Loucy (cell line): ENCODE measurements at regions not wholly inside any gene's neighbourhood (a gene's known extent, or its start where the extent isn't known, plus 50 kb on each side); places are given as distances from the start of the nearest gene placed in this dataset.

ENCODE experiments used
- H2AFZ ChIP-seq: fragments of 200-600 bp; sonication (generic); 2 replicates; pipeline ENCODE4 v1.6.0; 2016; ENCODE audit warnings: antibody characterized with exemption, mild to moderate bottlenecking, low read length, moderate library complexity
- H3F3A ChIP-seq: fragments of 200-600 bp; 2 replicates; pipeline ENCODE4 v1.6.0; 2016; ENCODE audit warnings: antibody characterized with exemption, low read depth, mild to moderate bottlenecking
- H3K27me3 ChIP-seq: fragments of 200-600 bp; sonication (generic); 2 replicates; pipeline ENCODE4 v1.6.1; 2014; ENCODE audit warnings: low read length, mild to moderate bottlenecking; ENCODE audit not compliant: insufficient read depth, poor library complexity, severe bottlenecking
- H3K36me3 ChIP-seq: fragments of 200-600 bp; sonication (generic); 2 replicates; pipeline ENCODE4 v1.6.1; 2016; ENCODE audit warnings: low read length; ENCODE audit not compliant: insufficient read depth
- H3K4me1 ChIP-seq: fragments of 200-600 bp; sonication (generic); 2 replicates; pipeline ENCODE4 v1.5.1; 2014; ENCODE audit warnings: low read length, mild to moderate bottlenecking; ENCODE audit not compliant: insufficient read depth, poor library complexity, severe bottlenecking
- H3K4me2 ChIP-seq: fragments of 200-600 bp; sonication (generic); 2 replicates; pipeline ENCODE4 v1.6.0; 2014; ENCODE audit warnings: antibody characterized with exemption, low read length, low read depth, mild to moderate bottlenecking; ENCODE audit not compliant: poor library complexity, severe bottlenecking
- H3K4me3 ChIP-seq: fragments of 200-600 bp; sonication (generic); 2 replicates; pipeline ENCODE4 v1.5.1; 2014; ENCODE audit warnings: low read length, mild to moderate bottlenecking, mixed read lengths; ENCODE audit not compliant: poor library complexity, severe bottlenecking
- H3K79me2 ChIP-seq: fragments of 200-600 bp; sonication (generic); 2 replicates; pipeline ENCODE4 v1.6.1; 2014; ENCODE audit warnings: low read length; ENCODE audit not compliant: insufficient read depth
- H3K9ac ChIP-seq: fragments of 200-600 bp; sonication (generic); 2 replicates; pipeline ENCODE4 v1.6.0; 2014; ENCODE audit warnings: mild to moderate bottlenecking, low read depth, low read length, moderate library complexity; ENCODE audit not compliant: poor library complexity, severe bottlenecking
- H3K9me2 ChIP-seq: fragments of 200-600 bp; sonication (generic); replicated peaks from 2 replicates; pipeline ENCODE4 v1.6.1; 2016; ENCODE audit warnings: low read depth, low read length, mixed read lengths
- H3K9me3 ChIP-seq: fragments of 200-600 bp; sonication (generic); 2 replicates; pipeline ENCODE4 v1.6.1; 2014; ENCODE audit warnings: mild to moderate bottlenecking, antibody characterized with exemption, low read length, low read depth; ENCODE audit not compliant: insufficient read depth
- H4K20me1 ChIP-seq: fragments of 200-600 bp; sonication (generic); 2 replicates; pipeline ENCODE4 v1.6.0; 2014; ENCODE audit warnings: antibody characterized with exemption, low read length, mild to moderate bottlenecking; ENCODE audit not compliant: insufficient read depth, poor library complexity, severe bottlenecking
- EZH2phosphoT487 ChIP-seq: fragments of 200-600 bp; IDR thresholded peaks from 2 replicates; pipeline ENCODE4 v1.6.1; 2018; ENCODE audit warnings: antibody characterized with exemption, mild to moderate bottlenecking, moderate library complexity, borderline replicate concordance
- TF ChIP-seq, protein P1 (sequence below): fragments of 200-600 bp; sonication (generic); conservative IDR thresholded peaks from 2 replicates; pipeline ENCODE4 v1.5.1; 2014; ENCODE audit warnings: mild to moderate bottlenecking, antibody characterized with exemption, low read length

DNA sequence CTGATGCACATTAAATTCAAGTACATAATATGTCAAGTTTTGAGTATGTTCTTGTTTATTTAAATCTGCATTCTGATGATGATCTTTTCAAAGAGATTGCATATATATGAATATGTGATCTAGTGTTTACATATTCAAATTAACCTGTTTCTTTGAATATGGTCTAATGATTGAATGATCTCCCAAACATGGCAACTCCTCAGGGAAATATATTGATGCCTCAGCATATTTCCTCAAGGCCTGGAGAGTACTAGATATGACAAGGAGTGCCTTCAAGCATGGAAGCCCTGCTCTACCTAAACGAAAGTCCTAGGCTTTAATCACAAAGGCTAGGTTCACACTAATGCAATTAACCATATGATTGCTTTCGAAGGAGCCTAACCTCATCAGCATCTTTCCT, 532.8 kb downstream of the ZIC1 start:
- Histone ChIP-seq H4K20me1 (no peaks in the 10 kb centered on the region), H3K4me3 (no peak overlapping the region), H3K36me3 (no peaks in the 10 kb centered on the region), H3F3A (no peaks in the 10 kb centered on the region), H3K9me3 (no peaks in the 10 kb centered on the region), H3K27me3 (no peaks in the 10 kb centered on the region), H3K4me1 (peaks cover 9% of the 10 kb centered on the region), H3K9ac (no peak overlapping the region), H3K4me2 (no peak overlapping the region), H3K9me2 (no peaks in the 10 kb centered on the region), H3K79me2 (no peaks in the 10 kb centered on the region), H2AFZ (no peak overlapping the region)
- TF ChIP-seq EZH2phosphoT487: no peak
- TF ChIP-seq, protein P1, sequence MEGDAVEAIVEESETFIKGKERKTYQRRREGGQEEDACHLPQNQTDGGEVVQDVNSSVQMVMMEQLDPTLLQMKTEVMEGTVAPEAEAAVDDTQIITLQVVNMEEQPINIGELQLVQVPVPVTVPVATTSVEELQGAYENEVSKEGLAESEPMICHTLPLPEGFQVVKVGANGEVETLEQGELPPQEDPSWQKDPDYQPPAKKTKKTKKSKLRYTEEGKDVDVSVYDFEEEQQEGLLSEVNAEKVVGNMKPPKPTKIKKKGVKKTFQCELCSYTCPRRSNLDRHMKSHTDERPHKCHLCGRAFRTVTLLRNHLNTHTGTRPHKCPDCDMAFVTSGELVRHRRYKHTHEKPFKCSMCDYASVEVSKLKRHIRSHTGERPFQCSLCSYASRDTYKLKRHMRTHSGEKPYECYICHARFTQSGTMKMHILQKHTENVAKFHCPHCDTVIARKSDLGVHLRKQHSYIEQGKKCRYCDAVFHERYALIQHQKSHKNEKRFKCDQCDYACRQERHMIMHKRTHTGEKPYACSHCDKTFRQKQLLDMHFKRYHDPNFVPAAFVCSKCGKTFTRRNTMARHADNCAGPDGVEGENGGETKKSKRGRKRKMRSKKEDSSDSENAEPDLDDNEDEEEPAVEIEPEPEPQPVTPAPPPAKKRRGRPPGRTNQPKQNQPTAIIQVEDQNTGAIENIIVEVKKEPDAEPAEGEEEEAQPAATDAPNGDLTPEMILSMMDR: no peak

DNA sequence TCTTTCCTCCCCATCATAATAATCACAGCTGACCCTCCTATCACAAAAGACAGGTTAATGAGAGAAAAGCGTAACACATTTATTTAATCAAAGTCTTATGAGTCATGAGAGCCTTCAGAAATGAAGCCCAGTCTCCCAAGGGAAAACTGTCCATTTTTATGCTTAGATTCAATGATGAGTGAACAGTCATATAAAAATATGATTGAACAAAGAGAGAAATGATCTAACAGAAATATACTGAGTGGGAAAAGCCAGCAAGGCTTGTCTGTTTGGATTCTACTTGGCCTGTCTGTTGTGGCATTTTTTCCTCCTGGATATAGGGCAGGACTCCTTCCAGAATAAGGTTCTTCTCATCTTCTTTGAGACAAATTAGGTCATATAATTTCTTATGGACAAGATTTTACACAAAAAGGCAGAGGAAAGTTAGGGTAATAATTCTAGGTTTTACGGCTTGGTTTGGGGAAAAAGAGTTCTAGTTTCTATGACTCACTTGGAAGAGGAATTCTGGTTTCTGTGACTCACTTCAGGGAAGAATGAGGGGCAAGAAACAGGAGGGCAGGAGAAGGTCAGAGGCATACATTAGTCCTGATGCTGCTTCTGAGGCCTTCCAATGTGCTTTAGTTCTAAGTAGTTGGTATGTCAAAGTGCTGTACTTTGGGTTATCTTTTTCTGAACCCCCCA, 534.2 kb downstream of the ZIC1 start:
- no peak overlapping the region for H2AFZ ChIP-seq
- H3K4me2 ChIP-seq: no peak overlapping the region
- peaks cover 9% of the 10 kb centered on the region for H3K4me1 ChIP-seq
- H3K9me2 ChIP-seq: no peaks in the 10 kb centered on the region
- H3K79me2 ChIP-seq: no peaks in the 10 kb centered on the region
- no peaks in the 10 kb centered on the region for H4K20me1 ChIP-seq
- TF ChIP-seq, protein P1: no peak
- H3K4me3 ChIP-seq: no peak overlapping the region
- no peak overlapping the region for H3K9ac ChIP-seq
- H3F3A ChIP-seq: no peaks in the 10 kb centered on the region
- no peaks in the 10 kb centered on the region for H3K9me3 ChIP-seq
- H3K36me3 ChIP-seq: no peaks in the 10 kb centered on the region
- no peaks in the 10 kb centered on the region for H3K27me3 ChIP-seq

DNA sequence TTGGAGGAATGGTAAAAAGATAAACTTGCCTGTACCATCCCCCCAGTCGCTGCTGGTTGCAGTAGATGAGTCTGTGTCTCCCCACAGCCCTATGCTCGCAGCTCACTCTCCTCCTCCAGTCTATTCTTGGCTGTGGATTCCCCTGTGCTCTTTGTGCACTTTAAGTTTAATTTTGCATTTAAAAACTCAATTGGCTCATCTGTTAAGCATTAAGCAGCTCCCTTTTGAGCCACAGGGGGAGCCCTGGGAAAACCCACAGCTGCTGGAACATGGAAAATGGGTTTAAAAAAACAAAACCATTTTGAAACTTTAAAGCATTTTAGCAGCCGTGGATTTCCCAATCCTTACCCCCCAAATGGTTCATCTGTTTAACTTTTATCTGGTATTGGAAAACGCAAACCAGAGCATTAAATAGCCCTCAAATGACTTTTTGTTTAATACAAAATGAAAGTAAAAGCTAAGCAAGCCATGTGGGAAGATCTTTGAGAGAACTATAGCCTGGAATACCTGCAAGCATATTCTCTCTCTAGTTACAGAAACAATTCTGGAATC, 536.9 kb downstream of the ZIC1 start:
- peak overlapping the region; percentile 58 for H3K4me3 ChIP-seq

More for the DNA sequence above, 536.9 kb downstream of the ZIC1 start:
- Histone ChIP-seq H3K36me3 (no peaks in the 10 kb centered on the region), H4K20me1 (no peaks in the 10 kb centered on the region), H3K27me3 (no peaks in the 10 kb centered on the region), H3K9me2 (no peaks in the 10 kb centered on the region), H3K79me2 (no peaks in the 10 kb centered on the region), H3F3A (no peaks in the 10 kb centered on the region), H3K4me1 (peaks cover 9% of the 10 kb centered on the region), H3K9ac (peak overlapping the region; percentile 47), H3K4me2 (peak overlapping the region; percentile 67), H2AFZ (peak overlapping the region; percentile 94), H3K9me3 (no peaks in the 10 kb centered on the region)
- TF ChIP-seq EZH2phosphoT487: no peak
- TF ChIP-seq, protein P1: peak; percentile 74
